ENCODE measurements at regions not wholly inside any gene's neighbourhood (a gene's known extent, or its start where the extent isn't known, plus 50 kb on each side); places are given as distances from the start of the nearest gene placed in this dataset.
"Not testable (repeated sequence)": the region's sequence is repeated elsewhere in the genome, so short reads cannot be mapped to it uniquely, and the experiment has no call there.

DNA sequence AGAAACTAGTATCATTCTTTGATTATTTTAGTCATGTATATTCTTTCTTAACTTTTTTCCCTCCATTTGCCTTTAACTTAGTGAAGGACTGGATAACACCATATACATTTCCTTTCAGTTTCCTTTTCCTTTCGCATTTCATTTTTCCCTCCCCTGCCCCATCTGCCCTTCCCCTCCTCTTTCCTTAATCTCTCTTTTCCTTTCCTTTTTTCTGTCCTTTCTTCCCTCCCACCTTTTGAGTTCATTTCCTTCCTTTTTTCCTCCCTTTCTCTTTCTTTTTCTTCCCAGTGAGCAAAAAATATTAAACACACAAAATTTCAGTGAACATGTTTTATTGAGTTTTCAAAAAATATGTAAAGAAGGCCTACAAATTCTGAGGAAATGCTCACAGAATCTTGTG is 373.3 kb downstream of the SRGAP2C start:
- not testable (repeated sequence) for DNase-seq; H3K9me3 Mint-ChIP-seq; ATAC-seq (ENCODE audit: low read depth in 2 of 2); H3K4me1 Mint-ChIP-seq; H3K27me3 Mint-ChIP-seq; H3K36me3 Mint-ChIP-seq; H3K4me3 Mint-ChIP-seq
- H3K27ac Mint-ChIP-seq = peak overlapping the region in 3 of 6 donors; percentile 7 to 78 (median 67)

DNA sequence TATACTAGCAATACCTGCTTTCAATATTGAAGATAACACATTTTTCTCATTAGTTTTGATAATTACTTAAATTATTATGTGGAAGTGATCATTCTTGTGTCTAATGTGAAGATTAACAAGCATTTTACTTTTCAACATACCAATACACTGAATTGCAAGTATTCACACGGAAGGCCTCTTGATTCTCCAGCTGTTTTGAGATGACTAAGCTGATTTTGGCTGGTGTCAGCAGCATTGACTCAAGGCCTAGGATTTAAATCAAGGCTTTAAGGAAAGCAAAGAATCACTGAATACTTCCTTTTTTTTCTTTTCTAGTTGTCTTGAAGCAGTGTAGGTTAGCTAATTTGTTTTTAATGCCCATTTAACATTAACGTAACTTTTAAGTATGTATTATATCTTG is 373.7 kb downstream of the SRGAP2C start:
- no peak for ATAC-seq (ENCODE audit: low read depth in 2 of 2)
- no peaks in the 10 kb centered on the region for H3K36me3 Mint-ChIP-seq
- no peak for DNase-seq
- peaks cover 0 to 2% (median 0%) of the 10 kb centered on the region in 7 donors for H3K9me3 Mint-ChIP-seq
- H3K4me1 Mint-ChIP-seq = peaks cover 4 to 6% (median 5%) of the 10 kb centered on the region in 3 donors
- no peak overlapping the region for H3K27ac Mint-ChIP-seq
- no peak overlapping the region for H3K4me3 Mint-ChIP-seq
- H3K27me3 Mint-ChIP-seq = no peaks in the 10 kb centered on the region

DNA sequence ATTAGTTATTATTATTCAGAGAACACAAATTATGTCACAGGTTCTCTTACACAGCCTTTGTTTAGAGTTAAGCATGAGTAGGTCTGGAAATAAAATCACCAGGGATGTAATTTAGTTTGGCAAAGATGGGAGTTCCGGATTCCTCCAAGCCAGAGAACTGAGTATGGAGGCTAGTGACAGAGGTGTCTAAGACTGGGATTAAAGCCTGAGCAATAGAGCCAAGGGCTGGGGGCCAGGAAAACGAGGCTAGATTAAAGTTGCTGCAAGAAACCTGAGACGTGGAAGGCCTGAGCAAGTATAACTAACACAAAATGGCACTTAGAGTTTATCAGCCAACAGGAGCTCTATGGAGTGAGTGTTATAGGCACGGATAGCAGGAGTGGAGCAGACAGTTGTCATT is 381.6 kb downstream of the SRGAP2C start:
- Mint-ChIP-seq H3K27me3 (no peaks in the 10 kb centered on the region), H3K4me1 (no peaks in the 10 kb centered on the region)
- ATAC-seq (ENCODE audit: low read depth in 2 of 2) = no peak

GRCh38 chr1:121569428-121569827 is 384.7 kb downstream of the SRGAP2C start:
- Mint-ChIP-seq H3K4me3 (no peak overlapping the region), H3K4me1 (no peaks in the 10 kb centered on the region), H3K27me3 (no peaks in the 10 kb centered on the region), H3K27ac (no peak overlapping the region), H3K36me3 (peaks cover 0 to 10% of the 10 kb centered on the region in 2 donors), H3K9me3 (no peaks in the 10 kb centered on the region)
- ATAC-seq (ENCODE audit: low read depth in 2 of 2) (no peak), DNase-seq (no peak)

More for the DNA sequence above, 381.6 kb downstream of the SRGAP2C start:
- Mint-ChIP-seq H3K4me3 (no peak overlapping the region), H3K9me3 (no peaks in the 10 kb centered on the region), H3K36me3 (peaks cover 0 to 10% of the 10 kb centered on the region in 2 donors), H3K27ac (no peak overlapping the region)
- no peak for DNase-seq

- not testable (repeated sequence) for H3K36me3 Mint-ChIP-seq; H3K27me3 Mint-ChIP-seq; H3K4me3 Mint-ChIP-seq; ATAC-seq (ENCODE audit: low read depth in 2 of 2); H3K4me1 Mint-ChIP-seq; H3K27ac Mint-ChIP-seq; DNase-seq
- peaks cover 0 to 20% (median 10%) of the 10 kb centered on the region in 7 donors for H3K9me3 Mint-ChIP-seq
Observed at GRCh38 chr1:121573881-121574504, 389.2 kb downstream of the SRGAP2C start.

- DNase-seq; H3K27me3 Mint-ChIP-seq; H3K4me1 Mint-ChIP-seq; H3K4me3 Mint-ChIP-seq; H3K36me3 Mint-ChIP-seq; H3K27ac Mint-ChIP-seq; ATAC-seq (ENCODE audit: low read depth in 2 of 2): not testable (repeated sequence)
- peaks cover 0 to 22% (median 12%) of the 10 kb centered on the region in 7 donors for H3K9me3 Mint-ChIP-seq
Observed at GRCh38 chr1:121574505-121574899, 389.7 kb downstream of the SRGAP2C start.

DNA sequence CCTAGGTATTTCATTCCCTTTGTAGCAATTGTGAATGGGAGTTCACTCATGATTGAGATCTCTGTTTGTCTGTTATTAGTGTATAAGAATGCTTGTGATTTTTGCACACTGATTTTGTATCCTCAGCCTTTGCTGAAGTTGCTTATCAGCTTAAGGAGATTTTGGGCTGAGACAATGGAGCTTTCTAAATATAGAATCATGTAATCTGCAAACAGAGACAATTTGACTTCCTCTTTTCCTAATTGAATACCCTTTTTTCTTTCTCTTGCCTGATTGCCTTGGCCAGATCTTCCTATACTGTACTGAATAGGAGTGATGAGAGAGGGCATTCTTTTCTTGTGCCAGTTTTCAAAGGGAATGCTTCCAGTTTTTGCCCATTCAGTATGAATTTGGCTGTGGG is 398.1 kb downstream of the SRGAP2C start:
- H3K4me3 Mint-ChIP-seq; ATAC-seq (ENCODE audit: low read depth in 2 of 2); H3K27ac Mint-ChIP-seq; H3K27me3 Mint-ChIP-seq; DNase-seq; H3K4me1 Mint-ChIP-seq: not testable (repeated sequence)
- peaks cover 8 to 35% (median 28%) of the 10 kb centered on the region in 7 donors for H3K9me3 Mint-ChIP-seq
- H3K36me3 Mint-ChIP-seq = peaks cover 0 to 17% of the 10 kb centered on the region in 2 donors

DNA sequence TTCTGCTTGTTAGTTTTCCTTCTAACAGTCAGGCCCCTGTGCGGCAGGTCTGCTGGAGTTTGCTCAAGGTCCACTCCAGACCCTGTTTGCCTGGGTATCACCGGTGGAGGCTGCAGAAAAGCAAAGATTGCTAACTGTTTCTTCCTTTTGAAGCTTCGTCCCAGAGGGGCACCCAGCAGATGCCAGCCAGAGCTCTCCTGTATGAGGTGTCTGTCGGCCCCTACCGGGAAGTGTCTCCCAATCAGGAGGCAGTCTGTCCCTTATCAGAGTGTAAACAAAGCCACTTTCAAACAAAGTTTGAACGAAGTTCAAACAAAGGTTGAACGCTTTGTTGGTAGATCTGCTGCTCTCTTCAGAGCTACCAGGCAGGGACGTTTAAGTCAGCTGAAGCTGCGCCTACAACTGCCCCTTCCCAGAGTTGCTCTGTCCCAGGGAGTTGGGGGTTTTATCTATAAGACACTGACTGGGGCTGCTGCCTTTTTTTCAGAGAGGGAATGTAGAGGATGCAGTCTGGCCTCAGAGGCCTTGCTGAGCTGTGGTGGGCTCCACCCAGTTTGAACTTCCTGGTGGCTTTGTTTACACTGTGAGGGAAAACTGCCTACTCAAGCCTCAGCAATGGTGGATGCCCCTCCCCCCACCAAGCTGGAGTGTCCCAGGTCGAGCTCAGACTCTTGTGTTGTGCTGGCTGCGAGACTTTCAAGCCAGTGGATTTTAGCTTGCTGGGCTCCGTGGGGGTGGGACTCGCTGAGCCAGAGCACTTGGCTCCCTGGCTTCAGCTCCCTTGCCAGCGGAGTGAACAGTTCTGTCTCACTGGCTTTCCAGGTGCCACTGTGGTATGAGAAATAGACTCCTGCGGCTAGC is 401.8 kb downstream of the SRGAP2C start:
- peaks cover 0 to 8% (median 0%) of the 10 kb centered on the region in 3 donors for H3K4me1 Mint-ChIP-seq
- H3K27me3 Mint-ChIP-seq = no peaks in the 10 kb centered on the region
- DNase-seq (no peak), ATAC-seq (ENCODE audit: low read depth in 2 of 2) (no peak)
- peaks cover 0 to 23% of the 10 kb centered on the region in 2 donors for H3K36me3 Mint-ChIP-seq
- no peak overlapping the region for H3K4me3 Mint-ChIP-seq
- H3K9me3 Mint-ChIP-seq = peaks cover 5 to 25% (median 16%) of the 10 kb centered on the region in 7 donors
- no peak overlapping the region for H3K27ac Mint-ChIP-seq

- H3K36me3 Mint-ChIP-seq = peaks cover 0 to 18% of the 10 kb centered on the region in 2 donors
- no peak overlapping the region for H3K27ac Mint-ChIP-seq
- no peak overlapping the region for H3K4me3 Mint-ChIP-seq
- no peak for ATAC-seq (ENCODE audit: low read depth in 2 of 2)
- peaks cover 0 to 8% (median 0%) of the 10 kb centered on the region in 3 donors for H3K4me1 Mint-ChIP-seq
- DNase-seq = no peak
- peaks cover 4 to 19% (median 10%) of the 10 kb centered on the region in 7 donors for H3K9me3 Mint-ChIP-seq
- no peaks in the 10 kb centered on the region for H3K27me3 Mint-ChIP-seq
Observed at GRCh38 chr1:121587230-121587569, 402.4 kb downstream of the SRGAP2C start.

GRCh38 chr1:121587777-121588176 is 403.0 kb downstream of the SRGAP2C start:
- no peak for ATAC-seq (ENCODE audit: low read depth in 2 of 2)
- Mint-ChIP-seq H3K9me3 (peaks cover under 1 to 13% (median 6%) of the 10 kb centered on the region in 7 donors), H3K27me3 (no peaks in the 10 kb centered on the region), H3K27ac (no peak overlapping the region), H3K4me3 (no peak overlapping the region), H3K36me3 (peaks cover 0 to 15% of the 10 kb centered on the region in 2 donors), H3K4me1 (peaks cover 0 to 7% (median 0%) of the 10 kb centered on the region in 3 donors)
- no peak for DNase-seq

GRCh38 chr1:121594096-121594495 is 409.3 kb downstream of the SRGAP2C start:
- no peak overlapping the region for H3K4me3 Mint-ChIP-seq
- peaks cover 0 to under 1% of the 10 kb centered on the region in 2 donors for H3K36me3 Mint-ChIP-seq
- no peak for ATAC-seq (ENCODE audit: low read depth in 2 of 2)
- H3K27ac Mint-ChIP-seq = peak overlapping the region in 1 of 6 donors; percentile 2
- DNase-seq = no peak
- no peaks in the 10 kb centered on the region for H3K27me3 Mint-ChIP-seq
- H3K9me3 Mint-ChIP-seq = peaks cover 0 to 4% (median 0%) of the 10 kb centered on the region in 7 donors
- no peaks in the 10 kb centered on the region for H3K4me1 Mint-ChIP-seq

DNA sequence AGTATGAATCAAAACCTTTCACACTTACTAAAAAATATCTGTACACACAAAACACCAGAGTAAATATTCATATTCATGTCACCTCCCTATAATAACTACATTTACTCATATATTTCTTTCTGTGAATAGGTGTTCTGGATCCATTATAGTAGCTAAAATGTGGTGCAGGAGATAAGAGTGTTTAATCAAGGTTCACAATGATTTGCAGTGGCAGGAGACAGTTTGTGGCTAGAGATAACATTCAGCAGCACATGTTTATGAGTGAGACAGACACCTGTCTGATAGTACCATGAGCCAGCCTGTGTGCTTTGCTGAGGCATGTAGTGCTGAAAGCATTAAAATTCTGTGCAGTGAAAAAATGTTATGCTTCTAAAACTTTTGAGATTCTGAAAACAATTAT is 410.3 kb downstream of the SRGAP2C start:
- Mint-ChIP-seq H3K4me1 (no peaks in the 10 kb centered on the region), H3K9me3 (peaks cover 0 to 8% (median 4%) of the 10 kb centered on the region in 7 donors), H3K4me3 (no peak overlapping the region), H3K27ac (no peak overlapping the region), H3K27me3 (no peaks in the 10 kb centered on the region), H3K36me3 (no peaks in the 10 kb centered on the region)
- ATAC-seq (ENCODE audit: low read depth in 2 of 2) (no peak), DNase-seq (no peak)

DNA sequence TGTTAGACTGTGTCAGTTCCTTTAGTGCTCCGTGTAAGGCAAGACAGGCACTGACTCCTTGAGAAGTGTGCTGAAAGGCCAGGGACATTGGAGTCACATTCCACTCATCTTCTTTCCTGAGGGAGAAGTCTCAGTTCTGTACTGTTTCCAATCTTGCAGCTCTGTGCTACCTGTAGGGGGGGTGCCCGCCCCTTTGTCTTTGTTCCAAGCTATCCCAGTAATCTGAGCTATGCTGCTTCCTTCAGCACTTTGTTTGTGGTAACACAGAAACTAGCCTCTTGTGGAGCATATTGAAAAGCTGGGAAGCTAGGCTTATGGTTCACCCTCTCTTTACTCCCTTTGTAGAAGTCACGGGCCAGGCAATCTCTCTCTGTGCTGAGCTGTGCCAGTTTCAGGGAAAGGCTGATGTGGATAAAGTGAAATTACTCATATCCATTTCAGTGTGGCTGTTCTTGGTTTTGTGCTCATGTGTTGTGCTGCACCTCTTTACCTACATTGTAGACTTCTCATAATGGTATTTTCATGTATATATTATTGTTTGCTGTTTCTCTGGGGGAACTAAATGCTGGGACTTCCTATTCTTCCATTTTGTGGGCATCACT is 420.2 kb downstream of the SRGAP2C start:
- not testable (repeated sequence) for H3K27ac Mint-ChIP-seq; DNase-seq; H3K27me3 Mint-ChIP-seq; H3K4me3 Mint-ChIP-seq; ATAC-seq (ENCODE audit: low read depth in 2 of 2); H3K4me1 Mint-ChIP-seq
- Mint-ChIP-seq H3K36me3 (peaks cover 4 to 24% of the 10 kb centered on the region in 2 donors), H3K9me3 (peaks cover 12 to 34% (median 25%) of the 10 kb centered on the region in 7 donors)
